MM.1S (cell line): ENCODE measurements at regions not wholly inside any gene's neighbourhood (a gene's known extent, or its start where the extent isn't known, plus 50 kb on each side); places are given as distances from the start of the nearest gene placed in this dataset.

Source experiments
- EZH2phosphoT487 ChIP-seq: fragments of 300-600 bp; sonication (generic); IDR thresholded peaks from 2 replicates; pipeline ENCODE4 v1.6.1; 2018; ENCODE audit warnings: antibody characterized with exemption, low read length
- TF ChIP-seq, protein P1 (sequence below): fragments of 300-600 bp; sonication (generic); IDR thresholded peaks from 2 replicates; pipeline ENCODE4 v1.5.1; 2016; ENCODE audit warnings: antibody characterized with exemption, low read length, mixed read lengths

DNA sequence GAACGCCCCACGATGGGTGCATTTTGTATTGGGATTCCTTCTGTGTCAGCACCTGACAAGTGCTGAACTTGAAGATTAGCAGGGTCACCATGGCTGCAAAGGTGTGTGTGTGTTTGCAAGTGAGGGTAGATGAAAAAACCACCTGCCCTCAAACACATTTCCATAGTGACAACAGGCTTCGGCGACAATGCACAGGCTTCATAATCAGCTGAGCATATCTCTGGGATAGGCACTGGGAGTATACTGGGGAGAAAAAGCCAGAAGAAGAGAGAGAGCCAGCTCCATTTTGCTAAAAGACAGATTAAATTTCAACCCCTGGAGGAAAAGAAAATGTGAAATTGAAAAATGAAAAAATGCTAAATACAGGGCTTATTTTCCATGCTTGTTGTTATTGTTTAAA is 656.1 kb downstream of the INHBA start:
- no peak for TF ChIP-seq EZH2phosphoT487
- TF ChIP-seq, protein P1, sequence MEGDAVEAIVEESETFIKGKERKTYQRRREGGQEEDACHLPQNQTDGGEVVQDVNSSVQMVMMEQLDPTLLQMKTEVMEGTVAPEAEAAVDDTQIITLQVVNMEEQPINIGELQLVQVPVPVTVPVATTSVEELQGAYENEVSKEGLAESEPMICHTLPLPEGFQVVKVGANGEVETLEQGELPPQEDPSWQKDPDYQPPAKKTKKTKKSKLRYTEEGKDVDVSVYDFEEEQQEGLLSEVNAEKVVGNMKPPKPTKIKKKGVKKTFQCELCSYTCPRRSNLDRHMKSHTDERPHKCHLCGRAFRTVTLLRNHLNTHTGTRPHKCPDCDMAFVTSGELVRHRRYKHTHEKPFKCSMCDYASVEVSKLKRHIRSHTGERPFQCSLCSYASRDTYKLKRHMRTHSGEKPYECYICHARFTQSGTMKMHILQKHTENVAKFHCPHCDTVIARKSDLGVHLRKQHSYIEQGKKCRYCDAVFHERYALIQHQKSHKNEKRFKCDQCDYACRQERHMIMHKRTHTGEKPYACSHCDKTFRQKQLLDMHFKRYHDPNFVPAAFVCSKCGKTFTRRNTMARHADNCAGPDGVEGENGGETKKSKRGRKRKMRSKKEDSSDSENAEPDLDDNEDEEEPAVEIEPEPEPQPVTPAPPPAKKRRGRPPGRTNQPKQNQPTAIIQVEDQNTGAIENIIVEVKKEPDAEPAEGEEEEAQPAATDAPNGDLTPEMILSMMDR: no peak
